Vagina (tissue), 2 donors: ENCODE measurements at regions not wholly inside any gene's neighbourhood (a gene's known extent, or its start where the extent isn't known, plus 50 kb on each side); places are given as distances from the start of the nearest gene placed in this dataset.
"Not testable (repeated sequence)": the region's sequence is repeated elsewhere in the genome, so short reads cannot be mapped to it uniquely, and the experiment has no call there.

Experiments
- DNase-seq, 2 donors: peaks; one replicate each; pipeline ENCODE4 v3.0.0-alpha.2; 2017; ENCODE audit errors: extremely low spot score in 2 of 2
- H3K27ac ChIP-seq: fragments of 200-600 bp; sonication (generic); one replicate; pipeline ENCODE4 v1.5.1; 2019
- H3K27me3 ChIP-seq: fragments of 200-600 bp; sonication (generic); one replicate; pipeline ENCODE4 v1.5.1; 2019
- H3K36me3 ChIP-seq, 2 donors: fragments of 200-600 bp; sonication (generic); one replicate each; pipeline ENCODE4 v1.5.1; 2017 to 2019
- H3K4me1 ChIP-seq: fragments of 200-600 bp; sonication (generic); one replicate; pipeline ENCODE4 v1.5.1; 2019
- H3K4me3 ChIP-seq, 2 donors: fragments of 200-600 bp; sonication (generic); 1 replicate in 1 of 2; 2 replicates in 1 of 2; pipeline ENCODE4 v1.5.1; 2016 to 2019
- H3K9me3 ChIP-seq: fragments of 200-600 bp; sonication (generic); one replicate; pipeline ENCODE4 v1.5.1; 2019
- CTCF ChIP-seq, 3 experiments: fragments of 450-650 bp in 2 of 3; fragments of 200-600 bp in 1 of 3; sonication (generic) in 1 of 3; IDR thresholded peaks; one replicate each; pipeline ENCODE4 v1.5.1; 2017 to 2019; ENCODE audit warnings: antibody characterized with exemption in 3 of 3, mild to moderate bottlenecking in 2 of 3, moderate library complexity in 2 of 3
- POLR2A ChIP-seq, 2 donors: fragments of 450-650 bp; IDR thresholded peaks; one replicate each; pipeline ENCODE4 v1.6.1; 2017; ENCODE audit warnings: antibody characterized with exemption in 2 of 2, mild to moderate bottlenecking in 2 of 2, moderate library complexity in 2 of 2
- POLR2AphosphoS5 ChIP-seq, 2 donors: sonication (generic); formaldehyde crosslinking; IDR thresholded peaks; one replicate each; pipeline ENCODE4 v1.9.0; 2017; ENCODE audit warnings: antibody characterized with exemption in 2 of 2, mild to moderate bottlenecking in 2 of 2, low read depth in 1 of 2; ENCODE audit not compliant: insufficient read depth in 1 of 2
- intact Hi-C: fragments of 100-400 bp; cut with DNase I; formaldehyde crosslinking; loops from one replicate; pipeline ENCODE4 v1.15.1; 2023

DNA sequence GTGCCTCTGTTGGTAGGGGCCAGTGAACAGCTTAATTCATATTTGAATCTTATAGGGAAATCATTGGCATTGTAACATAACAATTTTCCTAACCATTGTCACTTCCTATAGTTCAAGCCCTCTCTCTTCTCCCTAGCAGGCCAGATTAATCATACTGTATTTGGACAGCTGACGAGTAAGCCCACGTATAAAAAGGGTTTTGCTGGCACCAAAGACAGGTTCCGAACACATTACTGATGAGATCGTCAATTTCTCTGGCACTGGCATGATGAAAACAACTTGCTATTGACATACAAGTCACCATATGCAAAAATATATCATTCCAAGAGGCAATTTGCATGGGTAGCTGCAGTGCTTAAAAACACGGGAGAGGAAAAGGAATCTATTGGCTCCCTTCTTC lies 891.1 kb upstream of the AUTS2 start:
- Histone ChIP-seq H3K36me3 (no peaks in the 10 kb centered on the region), H3K9me3 (no peaks in the 10 kb centered on the region), H3K27ac (no peak overlapping the region), H3K4me1 (no peaks in the 10 kb centered on the region), H3K27me3 (no peaks in the 10 kb centered on the region), H3K4me3 (no peak overlapping the region)
- TF ChIP-seq POLR2A (IDR thresholded peaks at IDR 0.05) (no peak), CTCF (IDR thresholded peaks at IDR 0.05) (no peak), POLR2AphosphoS5 (IDR thresholded peaks at IDR 0.05; ENCODE audit: insufficient read depth in 1 of 2, low read depth in 1 of 2) (no peak)
- DNase-seq = no peak
- intact Hi-C loops = no loop called here

DNA sequence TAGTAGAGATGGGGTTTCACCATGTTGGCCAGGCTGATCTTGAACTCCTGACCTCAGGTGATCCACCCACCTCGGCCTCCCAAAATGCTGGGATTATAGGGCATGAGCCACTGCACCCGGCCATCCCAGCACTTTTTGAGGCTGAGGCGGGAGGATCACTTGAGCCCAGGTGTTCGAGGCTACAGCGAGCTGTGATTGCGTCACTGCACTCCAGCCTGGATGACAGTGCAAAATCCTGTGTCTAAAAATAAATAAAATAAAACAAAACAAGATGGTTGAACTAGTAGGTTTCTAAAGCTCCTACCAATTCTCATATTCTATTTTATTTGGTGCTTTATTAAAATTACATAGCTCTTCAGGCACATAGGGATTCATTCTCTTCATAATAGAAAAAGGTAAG lies 890.3 kb upstream of the AUTS2 start:
- Histone ChIP-seq H3K9me3 (no peaks in the 10 kb centered on the region), H3K4me1 (no peaks in the 10 kb centered on the region), H3K27me3 (no peaks in the 10 kb centered on the region), H3K4me3 (no peak overlapping the region), H3K27ac (no peak overlapping the region), H3K36me3 (no peaks in the 10 kb centered on the region)
- no peak for DNase-seq
- TF ChIP-seq POLR2A (IDR thresholded peaks at IDR 0.05) (no peak), CTCF (IDR thresholded peaks at IDR 0.05) (no peak), POLR2AphosphoS5 (IDR thresholded peaks at IDR 0.05; ENCODE audit: insufficient read depth in 1 of 2, low read depth in 1 of 2) (no peak)
- intact Hi-C loops = no loop called here

GRCh38 chr7:68712956-68713495 lies 885.2 kb upstream of the AUTS2 start:
- intact Hi-C loops = no loop called here
- Histone ChIP-seq H3K36me3 (no peaks in the 10 kb centered on the region), H3K27ac (no peak overlapping the region), H3K4me3 (no peak overlapping the region), H3K27me3 (no peaks in the 10 kb centered on the region), H3K9me3 (no peaks in the 10 kb centered on the region), H3K4me1 (no peaks in the 10 kb centered on the region)
- no peak for DNase-seq
- TF ChIP-seq CTCF (IDR thresholded peaks at IDR 0.05) (no peak), POLR2A (IDR thresholded peaks at IDR 0.05) (no peak), POLR2AphosphoS5 (IDR thresholded peaks at IDR 0.05; ENCODE audit: insufficient read depth in 1 of 2, low read depth in 1 of 2) (no peak)

GRCh38 chr7:68714135-68714534 lies 884.1 kb upstream of the AUTS2 start:
- H3K4me3 ChIP-seq, intact Hi-C loops, H3K36me3 ChIP-seq, H3K9me3 ChIP-seq, H3K27ac ChIP-seq, H3K27me3 ChIP-seq, H3K4me1 ChIP-seq, DNase-seq: not testable (repeated sequence)

- intact Hi-C loops = no loop called here
- TF ChIP-seq POLR2AphosphoS5 (IDR thresholded peaks at IDR 0.05; ENCODE audit: insufficient read depth in 1 of 2, low read depth in 1 of 2) = no peak
- TF ChIP-seq CTCF (IDR thresholded peaks at IDR 0.05) = no peak
- no peak for TF ChIP-seq POLR2A (IDR thresholded peaks at IDR 0.05)
- Histone ChIP-seq H3K27me3 (no peaks in the 10 kb centered on the region), H3K4me3 (no peak overlapping the region), H3K4me1 (no peaks in the 10 kb centered on the region), H3K27ac (no peak overlapping the region), H3K36me3 (no peaks in the 10 kb centered on the region), H3K9me3 (no peaks in the 10 kb centered on the region)
- no peak for DNase-seq
Measured at GRCh38 chr7:68715907-68716306, 882.4 kb upstream of the AUTS2 start.

- intact Hi-C loops = no loop called here
- H3K27ac ChIP-seq = no peak overlapping the region
- no peak for DNase-seq
- no peaks in the 10 kb centered on the region for H3K9me3 ChIP-seq
- no peak overlapping the region for H3K4me3 ChIP-seq
- no peaks in the 10 kb centered on the region for H3K4me1 ChIP-seq
- H3K36me3 ChIP-seq = no peaks in the 10 kb centered on the region
- TF ChIP-seq POLR2A (IDR thresholded peaks at IDR 0.05) (no peak), CTCF (IDR thresholded peaks at IDR 0.05) (no peak), POLR2AphosphoS5 (IDR thresholded peaks at IDR 0.05; ENCODE audit: insufficient read depth in 1 of 2, low read depth in 1 of 2) (no peak)
- H3K27me3 ChIP-seq = no peaks in the 10 kb centered on the region
Measured at GRCh38 chr7:68717176-68717575, 881.1 kb upstream of the AUTS2 start.
